OCI-LY7 (cell line): ENCODE measurements at regions not wholly inside any gene's neighbourhood (a gene's known extent, or its start where the extent isn't known, plus 50 kb on each side); places are given as distances from the start of the nearest gene placed in this dataset.

Experiments
- CTCF ChIP-seq: fragments of 200-600 bp; sonication (generic); conservative IDR thresholded peaks from 2 replicates; pipeline ENCODE4 v1.5.1; 2014; ENCODE audit warnings: mild to moderate bottlenecking, antibody characterized with exemption, low read length, moderate library complexity, mixed read lengths
- EZH2phosphoT487 ChIP-seq: fragments of 200-600 bp; sonication (generic); IDR thresholded peaks from 2 replicates; pipeline ENCODE4 v1.6.1; 2018; ENCODE audit warnings: low read depth, borderline replicate concordance, mild to moderate bottlenecking, mixed run types, antibody characterized with exemption, low read length, moderate library complexity, mixed read lengths

GRCh38 chr9:31137176-31138160, 1247.0 kb upstream of the ACO1 start:
- no peak for TF ChIP-seq CTCF
- TF ChIP-seq EZH2phosphoT487: no peak
